HG02840 (cell line): ENCODE measurements at regions not wholly inside any gene's neighbourhood (a gene's known extent, or its start where the extent isn't known, plus 50 kb on each side); places are given as distances from the start of the nearest gene placed in this dataset.
"Not testable (repeated sequence)": the region's sequence is repeated elsewhere in the genome, so short reads cannot be mapped to it uniquely, and the experiment has no call there.

Experiments used
- ATAC-seq: cut with Tn5 transposase; IDR thresholded peaks from one replicate; pipeline ENCODE4 v1.9.1; 2021; ENCODE audit warnings: mild to moderate bottlenecking, moderate library complexity, moderate number of reproducible peaks; ENCODE audit not compliant: unreplicated experiment, low FRiP score

DNA sequence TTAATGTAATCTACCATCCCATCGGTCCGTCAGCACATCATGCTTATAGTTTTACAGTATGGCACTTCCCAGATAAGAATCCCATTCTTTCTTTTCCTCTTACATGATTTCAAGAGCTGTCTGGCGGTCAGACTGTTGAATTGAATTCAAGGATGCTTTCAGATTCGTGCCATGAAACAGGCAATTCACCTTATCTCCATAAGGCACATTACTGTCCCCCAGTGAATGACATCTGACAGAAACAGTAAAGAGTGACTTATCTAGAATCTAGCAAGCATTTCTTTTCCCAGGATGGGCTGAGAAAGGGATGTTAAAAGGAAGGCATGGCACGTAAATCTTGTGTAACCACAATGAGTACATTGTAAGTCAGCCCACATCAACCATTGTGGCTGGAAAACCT is 61.1 kb upstream of the SEM1 start:
- no peak for ATAC-seq

DNA sequence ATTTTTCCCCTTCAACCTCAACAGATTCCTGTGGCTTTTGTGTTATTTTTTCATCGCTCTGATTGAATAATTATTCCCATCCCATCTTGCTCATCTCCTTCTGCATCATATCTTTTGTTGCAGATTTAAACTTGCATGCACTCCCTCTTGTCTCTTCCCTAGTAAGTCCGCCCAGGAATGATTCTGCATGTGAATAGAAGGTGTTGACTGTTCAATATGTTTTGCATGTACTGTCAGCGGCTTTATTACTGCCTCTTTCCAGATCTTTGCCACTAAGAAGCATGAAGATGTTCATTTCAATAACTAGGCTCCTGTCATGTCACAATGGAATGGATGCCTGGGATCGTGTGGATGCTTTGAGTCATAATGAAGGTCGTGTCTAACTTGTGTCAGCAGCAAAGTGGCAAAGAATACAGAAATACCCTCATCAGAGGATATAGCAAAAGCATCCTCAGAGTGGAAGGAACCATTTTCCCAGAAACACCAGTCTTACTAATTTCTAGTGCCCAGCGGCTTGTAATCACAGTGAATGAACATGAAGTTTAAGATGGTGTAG is 62.6 kb upstream of the SEM1 start:
- no peak for ATAC-seq

DNA sequence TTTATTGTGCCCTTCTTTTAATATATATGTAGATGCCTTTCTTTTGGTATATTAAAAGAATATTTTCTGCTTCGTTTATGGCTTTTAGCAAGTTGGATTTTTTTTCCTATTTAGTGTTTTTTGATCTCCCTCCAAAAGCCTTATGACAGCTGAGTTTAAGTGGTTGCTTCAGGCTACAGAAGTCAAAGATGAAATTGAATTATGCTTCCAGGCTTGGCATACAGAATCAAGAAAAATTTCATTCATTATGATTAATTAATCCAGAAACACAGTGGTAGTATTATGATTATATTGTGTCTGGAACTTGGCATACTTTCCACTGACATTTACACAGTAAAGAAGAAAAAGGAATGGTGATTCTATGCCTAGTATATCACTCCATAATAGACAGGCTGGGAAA is 63.8 kb upstream of the SEM1 start:
- ATAC-seq, result no peak

DNA sequence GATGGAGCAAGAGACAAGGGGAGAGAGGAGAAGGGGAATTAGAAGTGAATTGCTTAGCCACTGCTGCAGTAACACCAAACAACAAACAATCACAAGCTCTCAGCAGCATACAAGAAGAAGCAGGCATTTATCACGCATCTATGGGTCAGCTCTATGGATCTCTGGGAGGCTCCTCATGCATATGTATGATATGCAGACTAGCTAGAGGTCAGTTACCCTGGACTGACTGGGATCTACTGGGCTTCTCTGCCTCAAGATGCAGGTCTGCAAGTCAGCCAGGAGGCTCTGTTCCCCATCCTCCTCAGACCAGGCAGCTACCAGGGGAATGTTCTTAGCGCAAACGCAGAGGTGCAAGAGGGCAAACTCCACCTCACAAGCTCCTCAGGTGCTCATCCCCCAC is 64.7 kb upstream of the SEM1 start:
- no peak for ATAC-seq

- ATAC-seq, result no peak
Observed at GRCh38 chr7:96775046-96775445, 65.4 kb upstream of the SEM1 start.

- no peak for ATAC-seq
Observed at GRCh38 chr7:96778263-96778662, 68.6 kb upstream of the SEM1 start.

DNA sequence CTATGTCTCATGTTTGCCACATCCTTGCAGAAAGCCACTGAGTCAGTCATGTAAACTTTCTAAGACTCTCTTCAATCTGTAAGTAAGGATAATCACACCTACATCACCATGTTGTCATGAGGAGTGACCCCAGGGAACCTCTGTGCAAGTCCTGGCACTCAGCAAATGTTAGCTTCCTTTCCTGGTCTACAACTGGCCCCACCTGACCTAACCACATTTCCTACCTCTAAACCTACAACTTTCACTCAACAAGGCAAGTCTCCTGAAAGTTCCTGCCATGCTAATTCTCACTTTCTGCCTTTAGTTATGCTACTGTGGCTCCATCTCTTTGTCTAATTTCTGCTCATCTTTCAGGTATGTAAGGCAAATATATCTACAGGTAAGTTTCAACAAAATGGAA is 72.3 kb upstream of the SEM1 start:
- ATAC-seq, result no peak

DNA sequence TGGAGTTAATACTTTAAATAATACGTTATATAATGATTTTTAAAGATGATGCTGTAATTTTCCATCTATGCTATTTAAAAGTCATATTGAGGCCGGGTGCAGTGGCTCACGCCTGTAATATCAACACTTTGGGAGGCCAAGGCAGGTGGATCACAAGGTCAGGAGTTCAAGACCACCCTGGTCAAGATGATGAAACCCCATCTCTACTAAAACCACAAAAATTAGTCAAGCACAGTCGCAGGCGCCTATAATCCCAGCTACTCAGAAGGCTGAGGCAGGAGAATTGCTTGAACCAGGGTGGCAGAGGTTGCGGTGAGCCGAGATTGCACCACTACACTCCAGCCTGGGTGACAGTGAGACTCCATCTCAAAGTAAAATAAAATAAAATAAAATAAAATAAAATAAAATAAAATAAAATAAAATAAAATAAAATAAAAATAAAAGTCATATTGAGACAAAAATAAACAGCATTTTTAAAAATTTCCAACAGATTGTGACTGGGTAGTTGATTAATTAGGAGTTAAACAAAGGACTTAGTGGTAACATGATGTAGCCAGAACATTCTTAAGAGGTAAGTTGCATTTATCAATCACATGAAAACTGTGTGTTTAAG is 73.1 kb upstream of the SEM1 start:
- not testable (repeated sequence) for ATAC-seq

DNA sequence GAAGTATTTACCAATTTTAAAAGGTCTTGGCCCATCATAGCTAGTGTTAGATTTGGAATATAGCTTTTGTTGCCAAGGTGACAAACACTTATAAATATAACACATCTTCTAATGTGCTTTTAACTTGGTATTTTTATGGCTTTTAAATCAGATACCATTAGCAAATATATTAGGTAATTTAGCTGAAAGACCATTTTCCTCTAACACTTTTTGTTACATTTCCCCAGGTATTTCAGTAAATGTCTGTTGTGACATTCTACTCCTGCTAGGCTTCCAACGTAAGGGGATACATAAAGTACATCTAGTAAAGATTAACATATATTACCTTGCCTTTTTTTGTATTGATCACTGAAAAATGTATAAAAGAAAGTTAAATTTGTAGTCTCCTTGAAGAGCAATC is 75.0 kb upstream of the SEM1 start:
- ATAC-seq, result no peak

DNA sequence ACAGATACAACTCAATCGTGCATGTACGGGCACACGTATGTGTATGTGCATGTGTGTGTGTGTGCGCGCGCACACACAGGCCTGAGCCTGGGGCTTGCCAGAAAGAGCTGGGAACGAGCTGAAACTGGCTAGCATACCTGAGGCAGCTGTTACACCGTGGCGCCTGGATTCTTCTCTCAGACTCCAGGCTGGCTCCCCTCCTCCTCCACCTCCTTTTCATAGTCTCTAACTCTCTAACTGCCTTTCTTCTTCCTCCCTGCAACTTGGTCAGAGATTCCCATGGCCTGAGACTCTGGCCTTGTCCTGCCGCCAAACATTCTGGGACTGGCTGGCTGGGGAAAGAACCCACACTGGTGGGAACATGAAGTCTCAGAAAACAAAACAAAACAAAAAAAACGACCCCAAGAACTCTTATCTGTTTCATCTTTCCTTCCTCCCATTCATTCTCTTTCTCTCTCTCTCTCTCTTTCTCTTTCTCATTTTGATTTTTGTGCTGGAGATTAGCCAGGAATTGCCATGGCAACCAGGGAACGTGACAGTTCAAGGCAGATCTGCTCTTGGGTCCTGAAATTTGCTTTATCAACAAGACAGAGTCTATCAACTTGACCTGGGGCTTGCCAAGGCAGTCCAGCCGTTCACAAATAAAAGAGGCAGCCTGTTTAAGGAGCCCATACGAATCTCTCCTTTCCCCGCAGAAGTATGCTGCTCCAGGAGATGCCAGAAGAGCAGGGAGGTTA is 76.8 kb upstream of the SEM1 start:
- ATAC-seq, result no peak

GRCh38 chr7:96786998-96787395 is 77.4 kb upstream of the SEM1 start:
- no peak for ATAC-seq

GRCh38 chr7:96789914-96790313 is 80.3 kb upstream of the SEM1 start:
- ATAC-seq, result no peak

- no peak for ATAC-seq
Observed at GRCh38 chr7:96792115-96792514, 82.5 kb upstream of the SEM1 start.

- no peak for ATAC-seq
Observed at GRCh38 chr7:96794063-96794462, 84.4 kb upstream of the SEM1 start.

DNA sequence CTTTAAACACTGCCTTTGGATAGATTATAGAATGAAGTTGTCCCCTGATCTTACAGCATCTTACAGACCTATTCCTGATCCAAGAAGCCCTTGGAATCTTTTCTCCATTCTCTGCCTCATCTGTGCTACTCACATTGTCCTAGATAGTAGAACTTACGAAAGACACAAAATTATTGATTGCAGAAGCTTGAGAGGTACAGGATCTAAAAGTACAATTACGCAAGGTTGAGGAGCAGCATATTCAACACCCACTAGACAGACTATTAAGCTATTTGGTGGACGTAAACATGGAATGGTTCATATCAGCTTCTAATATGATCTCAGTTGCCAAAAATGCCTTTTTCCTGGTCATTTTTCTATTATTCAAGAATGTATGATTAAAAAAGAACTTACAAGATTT is 90.5 kb upstream of the SEM1 start:
- ATAC-seq, result no peak

- no peak for ATAC-seq
Observed at GRCh38 chr7:96800824-96801223, 91.2 kb upstream of the SEM1 start.

- no peak for ATAC-seq
Observed at GRCh38 chr7:96819111-96819700, 109.6 kb upstream of the SEM1 start.

- not testable (repeated sequence) for ATAC-seq
Observed at GRCh38 chr7:96821131-96821530, 111.5 kb upstream of the SEM1 start.

- no peak for ATAC-seq
Observed at GRCh38 chr7:96822824-96823223, 113.2 kb upstream of the SEM1 start.

- no peak for ATAC-seq
Observed at GRCh38 chr7:96823274-96823673, 113.6 kb upstream of the SEM1 start.

DNA sequence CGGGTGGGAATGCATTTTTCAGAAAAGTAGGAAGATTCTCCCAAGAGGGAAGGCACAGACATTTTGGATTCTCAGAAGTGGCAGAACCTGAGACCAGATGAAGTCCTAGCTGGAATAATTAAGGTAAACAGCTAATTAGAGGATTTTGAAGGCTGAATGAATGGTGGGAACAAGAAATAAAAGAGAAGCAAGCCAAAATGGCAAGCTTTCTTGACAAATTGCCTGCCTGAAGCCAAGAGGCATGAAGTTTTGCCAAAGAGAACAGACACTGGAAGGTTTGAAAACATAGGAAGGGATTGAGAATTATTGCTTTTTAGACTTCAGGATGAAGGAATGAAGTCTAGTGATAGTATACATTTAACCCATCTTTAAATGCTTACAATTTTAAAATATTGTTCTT is 115.0 kb upstream of the SEM1 start:
- ATAC-seq, result no peak

- ATAC-seq, result no peak
Observed at GRCh38 chr7:96825285-96825684, 115.6 kb upstream of the SEM1 start.
